ENCODE measurements at regions not wholly inside any gene's neighbourhood (a gene's known extent, or its start where the extent isn't known, plus 50 kb on each side); places are given as distances from the start of the nearest gene placed in this dataset.

DNA sequence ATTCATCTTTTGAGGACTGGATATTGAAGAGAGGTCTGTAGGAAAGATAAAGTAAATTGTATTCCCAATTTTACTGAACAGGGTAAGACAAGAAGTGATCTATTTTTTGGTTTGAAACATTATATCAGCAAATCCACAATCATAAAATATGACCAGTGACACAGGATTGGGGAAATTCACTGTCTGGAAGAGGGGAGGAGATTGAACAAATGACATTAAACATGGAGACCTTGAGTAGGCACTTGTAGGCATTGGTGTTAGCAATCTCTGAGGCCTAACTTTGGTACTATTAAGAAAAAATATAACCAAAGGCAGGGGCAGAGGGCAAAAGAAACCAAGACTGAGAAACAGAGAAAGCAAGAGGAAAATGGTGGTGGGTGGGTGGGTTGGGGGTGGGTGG lies 132.6 kb upstream of the TMEM161B start:
- no peak for DNase-seq

DNA sequence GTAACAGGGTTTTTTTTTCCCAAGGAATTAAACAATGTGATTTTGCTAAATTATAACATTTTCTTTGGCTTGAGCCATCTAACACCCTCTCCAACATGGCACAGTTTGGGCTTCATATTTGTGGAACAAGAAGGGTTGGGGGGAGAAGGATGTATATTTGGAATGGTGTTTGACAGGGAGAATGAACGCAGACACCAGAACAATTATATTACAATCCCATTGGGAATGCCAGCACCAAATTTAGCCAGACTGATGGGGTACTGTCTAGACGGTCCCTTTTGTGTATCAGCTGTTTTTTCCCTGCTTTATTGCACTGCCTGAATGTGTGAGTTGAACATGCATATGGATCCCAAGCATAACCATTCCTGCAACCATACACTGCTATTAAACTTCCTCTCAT lies 130.9 kb upstream of the TMEM161B start:
- DNase-seq = peak in 1 of 51 donors; percentile 39

DNA sequence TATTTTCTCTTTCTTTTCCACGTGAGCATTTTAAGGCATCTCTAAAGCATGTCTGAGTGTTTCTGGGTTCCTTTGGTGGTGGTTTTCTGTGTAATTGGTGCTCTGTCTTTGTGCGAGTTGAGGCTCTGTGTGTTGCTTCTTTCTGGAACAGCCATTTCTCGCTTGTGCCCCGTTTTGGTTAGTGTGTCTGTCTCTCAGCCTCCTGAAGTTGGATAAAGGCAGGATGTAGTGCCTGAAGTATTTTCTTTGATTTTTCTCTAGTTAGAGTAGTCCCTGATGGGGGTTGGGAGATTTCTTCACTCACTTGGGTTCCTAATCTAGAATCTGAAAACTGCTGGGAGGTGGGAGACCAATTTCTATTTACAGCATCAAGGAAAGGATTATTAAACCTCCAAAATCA lies 129.7 kb upstream of the TMEM161B start:
- DNase-seq = peak in 7 of 51 donors; percentile 7 to 76 (median 15)

DNA sequence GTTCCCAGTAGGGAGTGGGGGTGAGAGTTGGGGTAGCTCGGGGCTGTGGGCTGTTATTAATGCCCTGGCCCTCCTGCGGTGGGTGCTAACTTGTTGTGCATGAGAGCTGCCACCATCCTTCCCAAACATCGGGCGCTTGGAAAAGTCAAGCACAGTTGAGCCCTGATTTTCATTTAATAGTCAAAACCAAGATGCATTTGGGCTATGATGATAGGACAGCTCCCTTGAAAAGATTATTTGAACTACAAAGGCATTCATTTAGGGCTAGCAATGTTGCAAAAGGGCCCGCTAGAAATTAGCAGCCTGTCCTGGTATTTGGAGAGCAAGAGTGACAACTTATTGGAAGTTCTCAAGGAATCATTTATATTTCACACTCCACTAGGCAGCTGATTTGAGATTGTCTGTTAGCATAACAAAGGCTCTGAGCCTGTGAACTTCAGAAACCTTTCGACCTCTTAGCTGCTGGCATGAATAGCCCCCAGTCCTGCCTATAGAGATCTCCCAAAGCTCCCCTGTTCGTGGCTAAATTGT lies 128.2 kb upstream of the TMEM161B start:
- peak in 12 of 51 donors; percentile 6 to 78 (median 23) for DNase-seq

DNA sequence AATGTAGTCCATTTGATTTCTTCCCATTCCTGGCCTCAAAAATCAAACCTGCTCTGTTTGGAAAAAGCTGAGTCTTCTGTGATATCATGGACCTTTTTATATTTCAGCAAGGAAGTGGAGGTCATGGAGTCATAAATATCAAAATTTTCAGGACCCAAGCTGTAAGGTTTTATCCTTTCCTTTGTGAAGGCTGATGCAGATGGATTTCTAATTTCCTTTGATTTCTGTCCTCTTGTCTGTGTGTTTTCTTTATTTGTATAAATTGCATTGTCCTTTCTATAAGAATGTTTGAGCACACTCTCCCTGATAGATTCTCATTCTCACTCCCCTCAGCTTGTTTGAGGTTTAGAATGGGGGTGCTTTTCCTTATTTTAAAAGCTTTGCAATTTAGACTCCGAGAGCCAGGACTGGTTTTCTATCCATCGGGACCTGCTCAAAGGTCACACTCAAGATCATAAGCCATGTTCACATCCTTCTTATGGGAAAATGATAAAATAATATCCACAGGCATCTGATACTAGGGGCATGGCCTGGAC lies 127.4 kb upstream of the TMEM161B start:
- peak in 1 of 51 donors; percentile 59 for DNase-seq

DNA sequence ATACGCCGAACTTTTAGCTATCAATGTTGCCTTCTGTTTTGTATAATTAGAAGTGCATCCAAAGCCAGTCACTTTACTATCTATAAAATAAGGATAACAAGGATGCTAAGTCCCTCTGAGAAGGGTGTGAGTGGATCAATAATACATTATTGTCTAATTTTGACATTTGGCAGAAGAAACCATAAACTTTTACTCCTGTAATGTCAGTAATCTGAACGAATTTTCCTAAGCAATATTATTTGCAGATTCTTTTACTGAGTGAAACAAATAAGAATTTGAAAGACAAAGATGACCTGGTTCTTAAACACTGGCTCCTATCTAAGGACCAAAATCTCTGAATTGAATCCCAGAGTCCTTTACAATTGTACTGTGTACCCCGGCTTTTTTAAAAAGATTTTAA lies 126.6 kb upstream of the TMEM161B start:
- no peak for DNase-seq

DNA sequence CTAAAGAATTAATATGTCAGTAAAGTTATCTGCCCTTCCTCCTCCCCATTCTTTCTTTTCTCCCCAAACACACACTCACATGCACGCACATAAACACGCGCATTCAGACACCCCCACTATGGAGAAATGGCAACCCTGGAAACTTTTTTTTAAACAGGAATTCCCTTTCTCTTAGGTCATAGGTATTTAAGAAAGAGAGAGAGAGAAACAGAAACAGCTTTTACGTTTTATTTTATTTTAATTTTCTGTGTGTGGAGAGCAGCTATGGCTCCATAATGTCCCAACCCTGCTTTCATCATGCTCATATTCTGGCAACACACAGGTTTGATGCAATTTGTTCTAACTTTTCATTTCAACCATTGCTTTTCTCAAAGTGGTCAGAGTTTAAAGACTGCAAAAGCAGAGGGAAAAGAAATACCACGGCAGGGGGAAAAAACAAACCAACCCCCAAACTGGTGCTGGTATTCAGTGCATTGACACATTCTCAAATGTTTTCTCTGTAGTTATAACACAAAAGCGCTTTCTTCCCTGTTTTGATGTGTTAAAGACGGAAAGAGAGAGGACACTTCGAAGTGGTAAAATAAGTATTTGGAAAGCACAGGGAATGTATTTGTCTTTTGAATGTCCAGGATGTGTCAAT lies 126.0 kb upstream of the TMEM161B start:
- peak in 4 of 51 donors; percentile 2 to 75 (median 24) for DNase-seq

DNA sequence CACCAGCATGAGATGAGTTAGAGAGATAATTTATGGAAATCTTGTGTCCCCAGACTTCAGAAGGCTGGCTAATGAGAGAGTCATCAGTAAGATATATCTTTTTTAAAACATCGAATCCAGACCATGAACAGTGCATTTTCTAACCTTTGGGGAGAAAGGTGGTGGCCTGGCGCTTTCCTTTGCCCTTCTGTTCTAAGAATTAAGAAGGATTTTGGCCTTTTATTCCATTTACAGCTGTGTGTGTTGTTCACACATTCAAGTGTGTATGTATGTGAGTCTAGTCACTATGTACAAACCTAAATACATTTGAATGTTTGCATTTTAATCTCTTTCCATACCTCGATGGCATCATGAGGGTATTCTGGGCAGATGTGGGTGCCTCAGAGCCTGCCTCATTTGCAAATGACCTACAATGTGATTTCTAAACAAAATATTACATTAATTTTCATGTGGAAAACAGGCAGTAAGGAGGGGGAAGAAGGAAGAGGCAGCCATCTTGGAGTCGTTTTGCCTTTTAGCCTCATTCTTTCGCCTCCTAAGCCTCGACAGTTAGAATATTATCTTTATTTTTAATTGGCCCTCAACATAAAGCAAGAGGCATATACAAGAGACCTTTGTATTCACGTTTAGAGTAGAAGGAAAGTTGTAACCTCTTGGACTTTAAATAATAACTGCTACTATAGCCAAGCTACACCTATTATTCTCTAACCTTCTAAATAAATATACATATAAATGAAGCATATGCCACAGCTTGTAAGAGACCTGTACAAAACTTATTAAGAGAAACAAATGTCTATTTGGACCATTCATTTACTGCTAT lies 125.3 kb upstream of the TMEM161B start:
- DNase-seq = peak in 6 of 51 donors; percentile 3 to 74 (median 18)

DNA sequence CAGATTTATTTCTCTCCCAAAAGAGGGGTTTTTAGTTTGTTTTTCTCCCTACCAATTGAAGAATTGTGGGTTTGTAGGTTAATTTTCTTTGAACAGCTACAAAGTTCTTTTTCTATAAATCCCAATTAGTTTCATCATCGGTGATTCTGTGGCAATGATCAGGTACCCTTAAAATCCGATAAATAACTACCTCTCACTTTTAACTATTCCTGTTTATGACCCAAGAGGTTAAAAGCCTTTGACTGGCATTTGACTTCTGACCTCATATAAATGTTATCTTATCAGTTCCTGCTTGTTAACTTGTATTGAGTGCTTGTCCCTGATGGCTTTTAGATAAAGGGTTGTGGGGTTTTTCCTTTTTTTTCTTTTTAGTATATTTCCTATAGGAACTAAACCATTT lies 124.4 kb upstream of the TMEM161B start:
- peak in 1 of 51 donors; percentile 39 for DNase-seq

DNA sequence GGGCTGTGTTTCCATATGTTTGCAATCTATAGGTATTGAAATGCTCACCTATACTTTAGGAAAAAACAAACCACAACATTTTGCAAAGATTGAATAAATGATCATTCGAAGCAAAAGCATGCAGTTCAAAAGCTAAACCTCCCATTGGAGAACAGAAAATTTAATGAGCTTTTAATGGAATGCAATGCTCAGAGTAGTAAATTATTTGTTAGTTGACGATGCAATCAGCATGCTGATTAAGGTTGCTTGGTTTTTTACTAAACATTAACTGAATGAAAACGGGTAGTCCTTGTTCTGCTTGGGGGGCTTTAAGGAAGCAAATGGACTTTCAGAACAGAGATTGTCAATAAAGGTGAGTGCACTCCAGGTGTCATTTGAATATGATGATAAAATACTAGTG lies 123.3 kb upstream of the TMEM161B start:
- peak in 1 of 51 donors; percentile 81 for DNase-seq

DNA sequence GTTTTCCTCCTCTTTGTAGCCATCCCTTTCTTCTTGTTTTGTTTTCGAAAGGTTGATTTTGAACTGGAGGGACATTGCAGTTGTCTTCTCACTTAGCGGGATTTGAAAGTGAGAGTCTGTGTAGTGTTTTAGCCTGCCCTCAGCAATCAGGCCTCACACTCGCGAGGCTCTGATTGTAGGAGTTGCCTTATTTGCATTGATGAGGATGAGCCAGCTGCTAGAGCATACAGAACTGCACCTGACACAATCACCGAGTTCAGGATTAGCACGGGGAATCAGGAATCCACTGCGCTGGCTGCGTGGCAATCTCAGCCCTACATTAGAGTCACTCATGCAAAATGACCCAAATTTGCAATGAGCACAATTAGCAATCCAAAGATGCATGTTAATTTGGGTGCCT lies 122.5 kb upstream of the TMEM161B start:
- peak in 13 of 51 donors; percentile 4 to 71 (median 17) for DNase-seq

DNA sequence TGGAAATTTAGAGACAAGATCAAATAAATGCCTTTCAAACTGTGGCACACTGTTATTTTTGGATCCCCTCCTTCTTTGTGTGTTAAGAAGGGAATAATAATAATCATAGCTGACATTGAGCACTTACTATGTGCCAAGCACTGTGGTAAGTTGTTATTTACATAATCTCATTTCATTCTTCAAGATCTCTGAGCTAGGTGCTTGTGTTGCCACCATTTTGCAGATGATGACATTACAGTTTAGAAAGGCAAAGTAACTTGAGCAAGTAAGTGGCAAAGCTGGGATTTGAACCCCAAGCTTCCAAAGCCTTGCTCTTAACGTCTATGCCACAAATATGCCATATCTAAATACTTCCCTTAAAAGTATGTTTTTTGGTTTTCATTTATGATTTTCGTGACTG lies 121.8 kb upstream of the TMEM161B start:
- DNase-seq = peak in 1 of 51 donors; percentile 71

DNA sequence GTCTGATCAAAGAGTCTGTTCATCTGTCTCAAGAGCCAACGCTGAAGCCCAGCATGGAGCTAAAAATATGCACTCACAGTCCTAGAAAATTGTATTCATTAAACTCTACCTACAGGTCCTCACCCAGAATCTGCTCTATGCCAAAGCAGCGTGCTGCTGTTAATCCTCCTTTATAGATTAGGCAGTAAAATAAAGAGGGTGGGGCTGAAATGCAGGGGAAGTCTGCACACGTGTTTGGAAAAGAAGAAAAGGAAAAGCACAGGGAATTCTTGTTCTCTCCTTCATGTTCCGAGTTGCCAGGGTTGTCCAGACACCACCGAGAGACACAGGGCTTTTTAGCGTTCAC lies 121.4 kb upstream of the TMEM161B start:
- peak in 3 of 51 donors; percentile 9 to 70 (median 49) for DNase-seq

DNA sequence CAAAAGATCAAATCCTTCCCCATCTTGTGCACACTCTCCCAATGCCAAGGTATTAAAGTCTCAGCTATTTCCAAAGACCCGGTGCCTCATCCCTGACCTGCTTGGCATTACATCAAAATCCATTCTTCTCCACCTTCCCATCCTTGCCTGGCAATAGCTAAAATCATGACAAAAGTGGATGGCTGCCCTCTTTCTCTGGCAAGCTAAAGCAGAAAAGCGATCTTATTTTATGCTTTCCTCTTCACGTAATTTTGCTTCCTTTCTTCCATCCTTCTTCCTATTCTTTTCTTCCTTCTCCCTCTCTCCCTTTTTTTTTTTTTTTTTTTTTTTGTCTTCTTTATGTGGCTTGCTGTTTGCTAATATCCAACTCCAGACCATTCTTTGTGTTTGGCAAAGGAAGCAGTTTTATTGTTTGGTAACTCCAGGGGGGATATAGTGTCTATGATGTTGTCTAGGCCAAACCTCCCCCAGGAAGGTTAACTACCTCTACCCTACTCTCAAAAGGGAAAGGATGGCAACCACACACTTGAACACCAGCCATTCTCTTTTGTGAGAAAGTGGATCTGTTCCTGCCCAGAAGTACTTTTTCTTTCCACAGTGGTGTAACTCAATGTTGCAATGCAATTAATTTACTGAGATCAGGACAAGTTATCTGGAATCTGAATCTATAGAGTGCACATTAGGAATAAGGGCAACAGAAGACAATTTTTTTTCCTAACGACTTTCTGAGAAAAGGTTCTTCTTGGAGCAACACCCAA lies 120.9 kb upstream of the TMEM161B start:
- DNase-seq = peak in 1 of 51 donors; percentile 57

DNA sequence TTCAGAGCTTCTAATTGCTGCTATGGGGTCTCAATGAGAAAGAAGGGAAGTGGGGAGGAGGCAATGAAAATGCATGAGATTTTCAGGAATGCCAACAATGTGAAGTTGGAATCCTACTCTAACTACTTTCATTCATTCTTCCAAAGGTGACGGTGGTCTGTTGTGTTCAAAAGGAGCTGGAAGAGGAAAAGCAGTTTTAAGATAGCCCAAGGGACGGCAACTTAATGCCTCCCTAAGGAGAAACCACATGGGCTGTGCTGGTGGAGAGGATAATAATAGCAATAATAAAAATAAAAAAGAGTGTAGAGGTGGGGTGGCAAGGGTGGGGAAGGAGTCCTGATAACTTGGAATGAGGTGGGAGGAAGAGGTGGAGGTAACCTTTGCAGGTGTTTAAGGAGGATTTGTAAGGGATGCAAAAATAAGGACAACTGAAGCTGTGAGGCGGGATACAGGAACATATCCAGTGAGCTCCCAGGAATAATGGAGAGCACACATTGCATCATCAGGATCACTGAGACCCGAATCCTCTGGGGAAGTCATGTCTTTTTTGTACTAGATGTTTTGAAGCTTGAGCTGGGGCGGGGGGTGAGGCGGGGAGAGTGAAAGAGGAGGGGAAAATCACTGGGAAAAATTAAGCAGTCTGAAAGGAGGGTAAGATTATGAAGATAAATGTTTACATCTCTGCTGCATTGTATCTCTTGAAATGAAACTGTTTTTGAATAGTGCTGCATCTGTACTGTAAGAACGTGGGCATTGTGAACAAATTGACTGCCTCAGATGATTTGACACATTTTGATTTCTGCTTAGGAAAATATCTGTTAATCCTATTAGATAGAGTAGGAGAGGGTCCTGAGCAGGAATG lies 120.1 kb upstream of the TMEM161B start:
- DNase-seq = peak in 2 of 51 donors; percentile 57 to 86

DNA sequence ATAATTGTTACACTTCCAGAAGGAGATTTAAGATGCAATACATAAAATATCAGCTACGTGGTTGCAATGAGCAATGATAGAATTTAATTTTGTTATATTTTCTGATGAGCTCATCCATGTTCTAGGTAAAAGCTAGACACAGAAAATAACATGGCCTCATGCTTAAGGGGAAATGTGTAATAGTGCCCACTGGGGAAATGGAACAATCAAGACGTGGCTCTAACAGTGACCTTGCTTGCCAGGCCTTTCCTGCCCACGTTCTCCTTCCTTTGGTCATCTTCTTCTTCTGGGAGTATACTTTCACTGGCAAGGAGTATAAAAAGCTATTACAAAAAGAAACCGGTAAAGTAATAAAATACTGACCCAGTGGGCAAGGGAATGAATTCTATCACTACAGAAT lies 116.2 kb upstream of the TMEM161B start:
- no peak for DNase-seq

DNA sequence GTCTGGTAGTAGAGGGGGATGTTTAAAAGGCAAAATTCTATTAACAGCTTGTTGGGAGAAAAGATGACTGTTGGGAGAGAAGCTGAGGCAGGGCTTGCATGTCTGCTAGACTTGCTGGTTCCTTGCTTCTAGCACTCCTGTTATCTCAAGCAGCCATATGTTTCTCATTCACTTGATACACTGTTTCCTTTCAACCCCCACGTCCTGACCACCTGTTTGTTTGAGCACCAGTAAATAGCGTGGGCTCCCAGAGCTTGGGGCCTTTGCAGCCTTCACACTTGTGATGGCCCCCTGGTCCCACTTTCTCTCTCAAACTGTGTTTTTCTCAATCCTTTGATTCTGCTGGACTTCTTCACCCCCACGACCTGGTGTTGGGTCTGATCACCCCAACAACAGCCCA lies 111.7 kb upstream of the TMEM161B start:
- DNase-seq = no peak

DNA sequence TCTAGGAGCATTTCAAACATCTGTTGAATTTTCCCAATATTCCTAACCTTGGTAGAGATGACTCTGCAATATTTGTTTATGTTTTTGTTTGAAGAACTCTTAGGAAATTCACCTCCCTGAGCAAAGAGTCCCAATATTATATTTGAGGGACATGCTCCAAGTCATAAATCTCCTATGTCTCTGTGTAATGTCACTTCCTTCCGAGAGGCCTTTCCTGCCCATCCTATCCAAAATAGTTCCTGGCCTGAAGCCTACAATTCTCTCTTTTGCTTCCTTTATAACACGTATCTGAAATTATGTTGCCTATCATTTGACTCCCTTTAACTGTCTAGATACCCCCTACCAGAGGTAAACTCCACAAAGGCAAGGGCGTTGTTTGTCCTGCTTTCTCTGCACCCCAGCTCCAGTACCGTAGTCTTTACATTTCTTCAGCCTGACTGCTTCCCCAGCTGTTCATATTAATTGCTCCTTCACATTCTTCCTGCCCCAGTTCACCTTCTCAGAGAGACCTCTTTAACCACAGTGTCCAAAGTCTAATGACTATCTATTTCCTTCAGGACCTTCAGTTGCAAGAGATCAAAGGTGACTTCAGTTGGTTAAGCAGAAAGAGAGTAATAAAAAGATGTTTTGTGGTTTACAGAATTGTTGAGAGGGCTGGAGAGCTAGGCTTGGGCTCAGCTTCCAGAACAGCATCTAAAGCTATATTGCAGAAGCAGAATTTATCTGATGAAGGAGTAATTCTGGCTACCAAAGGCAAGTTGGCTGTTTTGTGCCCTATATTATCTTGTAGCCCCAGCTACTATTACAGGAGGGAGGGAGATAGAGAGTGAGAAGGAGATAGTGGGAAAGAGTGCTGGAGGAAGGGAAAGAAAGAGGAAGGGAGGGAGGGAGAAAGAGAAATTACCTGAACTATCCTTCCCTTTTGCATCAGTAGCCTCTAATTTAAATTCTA lies 109.3 kb upstream of the TMEM161B start:
- DNase-seq = no peak

DNA sequence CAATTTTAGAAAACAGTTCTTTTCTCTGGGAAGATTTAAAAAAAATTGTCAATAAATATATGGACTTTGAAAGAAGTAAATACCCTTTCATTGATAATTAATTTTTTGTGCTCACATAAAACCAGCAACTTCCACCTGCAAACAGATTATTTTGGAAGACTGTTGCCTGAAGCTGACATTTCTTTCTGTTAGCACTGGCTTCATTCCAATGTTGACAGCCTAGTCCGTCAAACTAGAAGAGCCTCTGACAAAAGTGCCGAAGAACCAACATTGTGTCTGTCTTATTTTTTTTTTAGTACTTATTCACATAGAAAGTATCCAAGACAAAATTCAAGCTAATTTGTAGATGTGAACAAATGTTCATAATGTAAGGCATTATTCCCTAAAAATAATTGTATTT lies 108.6 kb upstream of the TMEM161B start:
- DNase-seq = no peak

DNA sequence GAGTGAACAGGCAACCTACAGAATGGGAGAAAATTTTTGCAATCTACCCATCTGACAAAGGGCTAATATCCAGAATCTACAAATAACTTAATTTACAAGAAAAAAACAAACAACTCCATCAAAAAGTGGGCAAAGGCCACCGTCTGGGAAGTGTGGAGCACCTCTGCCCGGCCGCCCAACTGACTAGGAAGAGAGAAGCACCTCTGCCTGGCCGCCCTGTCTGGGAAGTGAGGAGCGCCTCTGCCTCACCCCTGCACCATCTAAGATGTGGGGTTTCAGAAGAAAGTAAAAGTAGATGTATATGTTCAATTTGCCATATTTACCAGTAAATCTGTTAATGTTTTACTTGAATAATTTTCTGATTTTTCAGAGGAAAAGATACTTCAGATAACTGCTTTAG lies 108.1 kb upstream of the TMEM161B start:
- no peak for DNase-seq

Measured in hypothalamus (tissue), 51 donors.